Activated CD4-positive, CD25-positive, alpha-beta regulatory T cell treated with anti-CD3 and anti-CD28 coated beads, Interleukin-2, amount 50 U/mL, for 72 hours (primary cell): ENCODE measurements at regions not wholly inside any gene's neighbourhood (a gene's known extent, or its start where the extent isn't known, plus 50 kb on each side); places are given as distances from the start of the nearest gene placed in this dataset.

ENCODE experiments used
- DNase-seq: peaks from one replicate; pipeline ENCODE4 v3.0.0; 2021

- no peak for DNase-seq
Measured at GRCh38 chr1:4017636-4018365, 117.7 kb upstream of the C1orf174 start.

- DNase-seq, result no peak
Measured at GRCh38 chr1:4018466-4019146, 118.5 kb upstream of the C1orf174 start.

GRCh38 chr1:4019147-4019521 is 119.1 kb upstream of the C1orf174 start:
- no peak for DNase-seq

DNA sequence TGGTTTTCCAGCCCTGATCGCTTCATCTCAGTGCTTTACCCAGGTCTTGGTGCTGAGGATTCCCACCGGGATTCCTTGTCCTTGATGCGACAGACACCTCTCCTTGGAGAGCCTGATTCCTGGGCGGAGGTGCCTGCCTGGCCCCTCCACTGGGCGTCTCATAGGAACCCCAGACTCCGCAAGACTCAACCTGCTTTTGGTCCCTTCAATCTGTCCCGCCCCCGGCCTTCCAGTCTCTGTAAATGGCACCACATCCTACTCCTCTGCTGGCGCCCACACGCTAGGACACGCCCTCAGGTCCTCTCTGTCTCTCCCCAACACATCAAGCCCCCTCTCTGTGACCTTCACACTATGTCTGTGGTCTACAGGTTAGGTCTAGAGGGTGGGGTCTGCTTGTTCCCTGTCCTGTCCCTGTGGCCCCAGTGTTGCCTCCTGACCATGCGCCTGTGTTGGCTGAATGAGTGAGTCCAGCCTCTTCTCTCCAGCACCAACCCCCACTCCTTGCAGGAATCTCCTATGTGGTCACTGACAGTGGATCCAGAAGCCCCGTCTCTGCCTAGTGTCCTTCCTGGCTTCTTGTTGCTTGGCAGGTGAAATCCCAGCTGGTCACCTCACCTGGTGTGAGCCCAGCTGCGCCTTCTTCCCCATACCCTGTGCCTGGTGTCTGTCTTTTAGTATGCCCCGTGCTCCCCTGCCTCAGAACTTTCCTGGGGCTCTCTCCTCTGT is 119.7 kb upstream of the C1orf174 start:
- no peak for DNase-seq

DNA sequence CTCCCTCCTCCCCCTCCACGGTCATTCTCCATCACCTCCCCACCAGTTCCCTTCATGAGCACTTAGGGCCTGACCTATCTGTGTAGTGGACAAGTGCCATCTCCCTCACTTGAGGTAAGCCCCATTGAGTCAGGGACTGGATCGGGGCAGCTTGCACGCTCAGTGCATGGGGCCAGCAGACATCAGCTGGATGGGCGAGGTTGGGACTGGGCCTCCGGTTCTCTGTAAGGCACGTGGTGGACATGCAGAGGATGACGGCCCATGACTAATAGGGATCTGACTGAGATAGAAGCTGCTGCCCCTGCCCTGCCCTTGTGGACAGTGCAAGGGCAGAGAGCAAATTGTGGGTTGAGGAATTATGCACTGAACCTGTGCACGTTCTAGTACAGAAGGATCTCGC is 120.4 kb upstream of the C1orf174 start:
- no peak for DNase-seq

- no peak for DNase-seq
Measured at GRCh38 chr1:4021136-4021973, 121.3 kb upstream of the C1orf174 start.

DNA sequence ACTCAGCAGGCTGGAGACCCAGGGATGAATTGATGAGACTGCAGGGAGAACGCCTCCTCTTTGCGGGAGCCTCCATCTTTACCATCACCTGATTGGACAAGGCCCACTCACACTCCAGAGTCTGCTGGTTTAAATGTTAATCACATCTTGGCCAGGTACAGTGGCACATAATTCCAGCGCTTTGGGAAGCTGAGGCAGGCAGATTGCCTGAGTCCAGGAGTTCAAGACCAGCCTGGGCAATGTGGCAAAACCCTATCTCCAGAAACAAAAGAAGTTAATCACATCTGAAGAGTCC is 121.8 kb upstream of the C1orf174 start:
- DNase-seq, result no peak

DNA sequence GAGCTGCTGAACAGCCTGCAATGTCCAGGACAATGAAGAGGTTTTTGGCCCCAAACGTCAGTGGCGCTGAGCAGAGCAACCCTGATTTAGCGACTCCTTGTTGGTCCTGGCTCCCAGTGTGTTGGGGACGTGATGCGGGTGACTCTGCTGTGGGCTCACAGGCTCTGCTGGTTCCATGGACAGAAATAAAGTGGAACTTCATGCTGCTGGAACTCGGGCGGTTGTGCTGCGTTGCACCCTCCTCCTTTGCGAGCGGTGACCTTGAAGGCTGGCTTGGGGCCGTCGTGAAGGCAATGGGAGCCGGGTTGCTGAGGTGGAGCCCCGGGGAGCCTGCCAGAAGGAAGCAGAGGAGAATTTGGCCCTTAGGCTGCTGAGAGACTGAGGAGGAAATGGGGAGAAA is 122.6 kb upstream of the C1orf174 start:
- DNase-seq, result no peak

DNA sequence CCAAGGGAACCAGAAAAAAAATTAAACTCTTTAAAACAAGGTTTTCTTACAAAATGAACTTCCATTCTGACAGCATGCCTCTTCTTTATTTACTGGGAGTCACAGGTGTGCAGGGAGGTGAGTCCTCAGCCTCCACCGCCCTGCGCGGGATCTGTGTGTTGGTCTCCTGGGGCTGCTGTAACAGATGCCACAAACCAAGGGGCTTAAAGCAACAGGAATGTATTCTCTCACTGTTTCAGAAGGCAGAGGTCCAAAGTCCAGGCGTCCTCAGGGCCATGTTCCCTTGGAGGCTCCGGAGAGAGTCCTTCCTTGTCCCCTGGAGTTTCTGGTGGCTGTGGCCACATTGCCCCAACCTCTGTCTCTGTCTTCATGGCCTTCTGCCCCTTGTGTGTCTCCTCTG is 123.6 kb upstream of the C1orf174 start:
- no peak for DNase-seq

DNA sequence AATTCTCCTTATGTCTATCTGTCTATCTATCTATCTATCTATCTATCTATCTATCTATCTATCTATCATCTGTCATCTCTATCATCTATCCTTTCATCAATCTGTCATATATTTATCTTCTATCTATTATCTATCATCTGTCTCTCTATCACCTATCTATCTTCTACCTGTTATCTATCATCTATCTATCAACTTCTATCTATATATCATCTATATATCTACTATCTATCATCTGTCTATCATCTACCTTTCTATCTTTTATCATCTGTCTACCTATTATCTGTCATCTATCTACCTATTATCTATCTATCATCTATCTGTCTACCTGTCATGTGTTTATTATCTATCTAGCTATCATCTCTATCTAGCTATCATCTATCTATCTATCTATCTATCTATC is 124.7 kb upstream of the C1orf174 start:
- no peak for DNase-seq

DNA sequence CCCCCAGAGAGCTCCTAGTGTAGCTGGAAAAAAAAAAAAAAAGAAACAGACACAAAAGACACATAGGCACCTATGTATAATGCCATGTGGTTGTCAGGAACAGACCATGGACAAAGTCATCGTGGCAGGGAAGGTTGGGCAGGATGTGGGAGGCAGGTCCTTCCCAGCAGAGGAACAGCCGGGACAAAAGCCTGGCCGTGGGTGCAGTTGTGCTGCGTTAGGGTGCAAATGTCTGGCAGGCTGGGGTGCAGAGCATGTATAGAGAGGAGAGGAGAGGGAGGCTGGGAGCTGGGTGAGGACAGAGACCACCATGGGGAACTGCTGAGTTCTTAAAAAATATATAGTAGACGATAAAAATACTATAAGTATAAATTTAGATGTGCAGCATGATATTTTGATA is 125.7 kb upstream of the C1orf174 start:
- no peak for DNase-seq

DNA sequence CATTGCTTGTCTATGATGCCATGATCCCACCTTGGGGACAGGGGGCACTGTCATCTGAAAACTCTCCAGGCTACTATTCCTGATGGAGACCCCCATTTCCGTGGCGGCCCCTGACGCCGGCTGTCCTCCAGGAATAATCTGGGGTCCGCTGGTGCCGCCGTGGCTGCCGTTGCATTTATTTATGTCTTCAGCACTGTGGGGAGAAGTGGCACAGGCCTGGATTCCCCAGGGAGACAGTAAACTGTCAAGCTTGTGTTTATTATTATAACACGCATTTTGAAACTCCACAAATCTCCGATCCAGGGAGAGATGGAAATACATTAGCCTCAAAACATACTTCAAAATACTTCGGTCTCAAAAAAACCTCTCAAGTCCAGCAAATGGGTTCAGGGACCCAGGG is 126.9 kb upstream of the C1orf174 start:
- DNase-seq, result no peak

GRCh38 chr1:4027492-4028138 is 127.5 kb upstream of the C1orf174 start:
- DNase-seq, result no peak

GRCh38 chr1:4028139-4028501 is 128.0 kb upstream of the C1orf174 start:
- DNase-seq, result no peak

GRCh38 chr1:4029376-4029775 is 129.3 kb upstream of the C1orf174 start:
- DNase-seq, result no peak

DNA sequence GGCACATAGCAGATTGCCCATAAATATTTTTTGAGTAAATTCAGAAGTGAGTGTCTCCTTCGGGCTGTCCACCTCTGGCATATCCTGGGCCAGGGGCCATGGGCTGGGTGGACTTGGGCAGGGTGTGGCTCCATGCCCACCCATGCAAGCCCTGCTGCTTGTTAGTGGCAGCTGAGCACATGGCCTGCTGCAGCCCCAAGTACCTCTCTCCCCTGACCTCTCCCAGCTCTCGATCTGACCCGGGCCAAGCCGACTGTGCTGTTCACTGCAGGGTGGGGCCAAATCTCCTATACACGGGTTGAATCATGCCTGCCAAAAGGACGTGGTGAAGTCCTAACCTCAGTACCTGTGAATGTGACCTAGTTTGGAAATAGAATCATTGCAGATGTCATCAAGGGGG is 132.5 kb upstream of the C1orf174 start:
- no peak for DNase-seq

DNA sequence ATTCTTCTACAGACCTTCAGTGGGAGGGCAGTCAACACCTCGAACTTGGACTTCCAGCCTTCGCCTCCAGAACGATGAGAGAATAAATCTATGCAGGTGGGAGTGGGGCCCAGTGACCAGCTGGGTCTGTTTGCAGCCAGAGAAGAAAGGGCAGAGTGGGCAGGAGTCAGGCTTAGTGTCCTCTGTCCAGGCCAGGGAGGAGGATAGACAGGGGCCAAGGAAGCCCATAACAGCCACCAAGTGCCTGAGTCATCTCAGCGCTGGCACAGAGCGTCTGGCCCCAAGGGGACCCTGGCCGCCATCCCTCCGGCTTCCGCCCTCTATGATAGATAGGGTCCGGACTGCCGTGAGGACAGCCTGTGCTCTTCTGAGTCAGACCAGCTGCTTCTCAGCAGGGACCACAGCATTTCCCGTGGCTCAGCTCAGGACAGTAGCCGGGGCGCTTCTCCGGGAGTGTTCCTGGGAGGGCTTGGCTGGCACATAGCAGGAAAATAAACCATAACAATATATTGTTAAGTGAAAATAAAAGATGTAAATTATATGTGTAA is 133.1 kb upstream of the C1orf174 start:
- no peak for DNase-seq

- DNase-seq, result no peak
Measured at GRCh38 chr1:4033713-4034112, 133.6 kb upstream of the C1orf174 start.

DNA sequence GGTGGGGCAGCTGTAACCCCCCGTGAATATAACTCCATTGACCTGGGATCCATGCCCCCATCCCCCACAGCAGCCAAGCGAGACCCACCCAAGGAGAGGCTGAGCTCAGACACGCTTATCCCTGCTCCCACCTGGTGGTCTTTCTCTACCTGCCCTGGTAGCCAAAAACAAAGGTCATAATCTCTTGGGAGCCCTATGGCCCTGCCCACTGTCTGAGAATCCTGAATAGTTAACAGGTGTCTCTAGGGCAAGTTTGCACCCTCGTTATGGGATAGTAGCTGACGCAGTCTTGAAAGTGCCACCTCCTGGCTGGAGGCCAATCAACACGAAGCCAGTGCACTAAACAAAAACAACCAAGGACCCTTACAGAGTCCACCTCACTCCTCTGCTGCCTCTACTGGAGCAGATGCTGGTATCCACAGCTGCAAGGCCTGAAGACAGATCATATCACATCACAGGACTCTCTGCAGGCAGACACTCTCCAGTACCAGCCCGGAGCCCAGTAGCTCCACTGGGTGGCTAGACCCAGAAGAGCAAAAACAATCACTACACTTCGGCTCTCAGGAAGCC is 134.3 kb upstream of the C1orf174 start:
- DNase-seq, result no peak

DNA sequence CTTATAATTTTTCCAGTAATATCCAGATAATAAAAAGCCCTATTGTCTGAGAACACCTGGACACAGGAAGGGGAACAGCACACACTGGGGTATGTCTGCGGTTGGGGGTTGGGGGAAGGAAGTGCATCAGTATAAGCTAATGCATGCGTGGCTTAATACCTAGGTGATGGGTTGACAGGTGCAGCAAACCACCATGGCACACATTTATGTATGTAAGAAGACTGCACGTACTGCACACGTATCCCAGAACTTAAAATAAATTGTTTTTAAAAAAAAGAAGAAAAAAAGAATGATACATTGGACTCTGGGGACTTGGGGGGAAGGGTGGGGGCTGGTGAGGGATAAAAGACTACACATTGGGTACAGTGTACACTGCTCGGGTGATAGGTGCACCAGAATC is 144.9 kb upstream of the C1orf174 start:
- no peak for DNase-seq

GRCh38 chr1:4045397-4046010 is 145.4 kb upstream of the C1orf174 start:
- no peak for DNase-seq
